Tibial artery (tissue), 4 donors: ENCODE measurements at regions not wholly inside any gene's neighbourhood (a gene's known extent, or its start where the extent isn't known, plus 50 kb on each side); places are given as distances from the start of the nearest gene placed in this dataset.

Experiments used
- DNase-seq, 2 donors: peaks; one replicate each; pipeline ENCODE4 v3.0.0-alpha.2; 2019
- H3K27ac ChIP-seq, 2 donors: fragments of 200-600 bp; sonication (generic) in 1 of 2; 1 replicate in 1 of 2; 2 replicates in 1 of 2; pipeline ENCODE4 v1.5.1; 2018 to 2019; ENCODE audit warnings: mild to moderate bottlenecking in 1 of 2
- H3K27me3 ChIP-seq, 2 donors: fragments of 200-600 bp; sonication (generic) in 1 of 2; one replicate each; pipeline versions ENCODE4 v1.5.1 to v1.6.0; 2016 to 2019
- H3K36me3 ChIP-seq, 3 donors: fragments of 200-600 bp; sonication (generic) in 2 of 3; one replicate each; pipeline ENCODE4 v1.5.1; 2016 to 2019; ENCODE audit warnings: mild to moderate bottlenecking in 2 of 3
- H3K4me1 ChIP-seq, 4 donors: fragments of 200-600 bp; sonication (generic) in 2 of 4; 1 replicate in 3 of 4; 2 replicates in 1 of 4; pipeline ENCODE4 v1.5.1; 2016 to 2019
- H3K4me3 ChIP-seq, 2 donors: fragments of 200-600 bp; sonication (generic) in 1 of 2; 1 replicate in 1 of 2; 2 replicates in 1 of 2; pipeline ENCODE4 v1.5.1; 2018 to 2019; ENCODE audit warnings: mild to moderate bottlenecking in 2 of 2
- H3K9me3 ChIP-seq, 3 donors: fragments of 200-600 bp; sonication (generic) in 1 of 3; one replicate each; pipeline ENCODE4 v1.5.1; 2016 to 2019
- intact Hi-C: fragments of 100-400 bp; cut with DNase I; formaldehyde crosslinking; loops from one replicate; pipeline ENCODE4 v1.15.0; 2023; ENCODE audit warnings: low total_unique reads
- TF ChIP-seq, protein P1 (sequence below), 2 experiments: fragments of 200-600 bp in 1 of 2; fragments of 450-650 bp in 1 of 2; IDR thresholded peaks; one replicate each; pipeline ENCODE4 v1.5.1; 2017 to 2019; ENCODE audit warnings: antibody characterized with exemption in 2 of 2, mild to moderate bottlenecking in 1 of 2, moderate library complexity in 1 of 2

DNA sequence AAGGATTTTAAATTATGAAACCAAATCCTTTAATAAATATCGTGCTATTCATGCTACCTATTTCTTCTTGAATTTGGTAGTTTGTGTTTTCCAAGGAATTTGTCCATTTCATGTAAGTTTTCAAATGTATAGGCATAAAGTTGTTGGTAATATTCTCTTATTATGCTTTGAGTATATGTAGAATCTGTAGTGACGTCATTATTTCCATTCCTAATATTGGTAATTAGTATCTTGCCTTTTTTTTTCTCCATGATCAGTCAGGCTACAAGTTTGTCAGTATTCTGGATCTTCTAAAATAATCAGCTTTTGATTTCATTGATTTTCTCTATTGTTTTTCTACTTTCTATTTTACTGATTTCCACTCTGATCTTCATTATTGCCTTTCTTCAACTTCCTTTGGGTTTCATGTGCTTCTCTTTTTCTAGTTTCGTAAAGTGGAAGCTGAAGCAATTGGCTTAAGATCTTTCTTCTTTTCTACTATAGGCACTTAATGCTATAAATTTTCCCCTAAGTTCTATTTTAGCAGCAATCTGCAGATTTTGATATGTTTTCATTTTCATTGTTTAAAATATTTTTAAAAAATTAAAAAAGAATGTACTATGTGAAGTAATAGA is 156.5 kb upstream of the HDAC9 start:
- no peak overlapping the region for H3K27ac ChIP-seq
- no peaks in the 10 kb centered on the region for H3K4me1 ChIP-seq
- TF ChIP-seq, protein P1, sequence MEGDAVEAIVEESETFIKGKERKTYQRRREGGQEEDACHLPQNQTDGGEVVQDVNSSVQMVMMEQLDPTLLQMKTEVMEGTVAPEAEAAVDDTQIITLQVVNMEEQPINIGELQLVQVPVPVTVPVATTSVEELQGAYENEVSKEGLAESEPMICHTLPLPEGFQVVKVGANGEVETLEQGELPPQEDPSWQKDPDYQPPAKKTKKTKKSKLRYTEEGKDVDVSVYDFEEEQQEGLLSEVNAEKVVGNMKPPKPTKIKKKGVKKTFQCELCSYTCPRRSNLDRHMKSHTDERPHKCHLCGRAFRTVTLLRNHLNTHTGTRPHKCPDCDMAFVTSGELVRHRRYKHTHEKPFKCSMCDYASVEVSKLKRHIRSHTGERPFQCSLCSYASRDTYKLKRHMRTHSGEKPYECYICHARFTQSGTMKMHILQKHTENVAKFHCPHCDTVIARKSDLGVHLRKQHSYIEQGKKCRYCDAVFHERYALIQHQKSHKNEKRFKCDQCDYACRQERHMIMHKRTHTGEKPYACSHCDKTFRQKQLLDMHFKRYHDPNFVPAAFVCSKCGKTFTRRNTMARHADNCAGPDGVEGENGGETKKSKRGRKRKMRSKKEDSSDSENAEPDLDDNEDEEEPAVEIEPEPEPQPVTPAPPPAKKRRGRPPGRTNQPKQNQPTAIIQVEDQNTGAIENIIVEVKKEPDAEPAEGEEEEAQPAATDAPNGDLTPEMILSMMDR (IDR thresholded peaks at IDR 0.05), result no peak
- no peaks in the 10 kb centered on the region for H3K27me3 ChIP-seq
- peaks cover 0 to 8% (median 6%) of the 10 kb centered on the region in 3 donors for H3K9me3 ChIP-seq
- DNase-seq, result no peak
- H3K36me3 ChIP-seq, result no peaks in the 10 kb centered on the region
- no peak overlapping the region for H3K4me3 ChIP-seq
- intact Hi-C loops, result no loop called here

DNA sequence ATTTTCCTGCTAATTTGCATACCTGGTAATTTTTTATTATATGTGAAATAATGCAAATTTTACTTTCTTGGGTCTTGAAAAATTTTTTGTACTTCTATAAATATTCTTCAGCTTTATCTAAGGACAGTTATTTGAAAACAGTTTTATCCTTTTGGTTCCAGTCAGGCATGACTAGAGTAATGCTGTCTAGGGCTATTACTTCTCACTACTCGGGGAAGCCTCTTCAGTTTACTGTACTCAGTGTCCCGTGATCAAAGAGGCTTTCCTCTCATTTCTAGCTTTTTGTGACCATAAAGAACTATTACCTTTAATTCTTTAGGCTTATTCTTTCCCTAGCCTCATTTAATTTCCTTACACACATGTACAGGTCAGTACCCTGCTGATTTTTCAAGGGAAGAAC is 153.8 kb upstream of the HDAC9 start:
- Histone ChIP-seq H3K36me3 (no peaks in the 10 kb centered on the region), H3K27ac (no peak overlapping the region), H3K27me3 (no peaks in the 10 kb centered on the region), H3K4me1 (no peaks in the 10 kb centered on the region), H3K4me3 (no peak overlapping the region), H3K9me3 (peaks cover 0 to 8% (median 6%) of the 10 kb centered on the region in 3 donors)
- no peak for DNase-seq
- intact Hi-C loops, result loop anchor here (10.0 kb wide), 1 partner anchor 277 kb away; no protein-coding TSS in a partner anchor
- TF ChIP-seq, protein P1 (IDR thresholded peaks at IDR 0.05), result no peak

DNA sequence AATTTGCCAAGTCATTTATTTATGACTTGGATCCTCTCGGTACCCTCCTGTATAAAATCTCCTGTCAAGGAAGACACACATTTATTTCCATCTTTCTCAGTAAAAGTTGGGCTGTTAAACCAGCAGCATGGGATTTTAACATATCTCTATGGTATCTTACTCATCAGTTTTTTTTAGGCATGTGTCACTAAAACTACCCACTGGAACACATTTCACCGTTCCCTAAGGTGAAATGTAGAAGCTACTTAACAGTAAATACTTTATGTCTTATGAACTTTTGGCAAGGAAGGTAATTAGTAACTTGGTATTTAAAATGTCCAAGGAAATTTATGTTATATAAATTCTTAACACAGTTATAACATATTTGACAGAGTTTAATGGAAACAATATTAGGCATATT is 152.5 kb upstream of the HDAC9 start:
- no peaks in the 10 kb centered on the region for H3K4me1 ChIP-seq
- TF ChIP-seq, protein P1 (IDR thresholded peaks at IDR 0.05), result no peak
- H3K4me3 ChIP-seq, result no peak overlapping the region
- no peaks in the 10 kb centered on the region for H3K27me3 ChIP-seq
- H3K27ac ChIP-seq, result no peak overlapping the region
- DNase-seq, result no peak
- H3K36me3 ChIP-seq, result no peaks in the 10 kb centered on the region
- peaks cover 0 to 8% (median 6%) of the 10 kb centered on the region in 3 donors for H3K9me3 ChIP-seq
- intact Hi-C loops, result loop anchor here (10.0 kb wide), 1 partner anchor 278 kb away; no protein-coding TSS in a partner anchor

DNA sequence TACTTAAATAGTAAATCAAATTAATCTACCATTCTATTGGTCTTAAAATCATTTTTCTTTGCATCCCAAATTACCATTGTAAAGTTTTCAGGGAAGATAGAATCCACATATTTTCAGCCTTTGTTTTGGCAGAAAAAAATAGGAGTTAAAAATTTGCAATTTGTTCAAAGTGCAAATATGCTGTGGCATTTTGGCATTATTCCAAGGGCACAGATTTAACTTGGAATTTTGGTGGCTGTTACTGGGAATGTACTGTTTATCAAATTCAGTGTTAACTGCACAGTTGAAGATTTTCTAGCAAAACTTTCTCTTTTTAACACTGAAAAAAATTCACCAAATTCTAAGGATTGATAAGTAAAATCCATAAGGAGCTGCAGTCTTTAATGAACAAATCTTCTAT is 151.0 kb upstream of the HDAC9 start:
- Histone ChIP-seq H3K4me1 (no peaks in the 10 kb centered on the region), H3K27ac (no peak overlapping the region), H3K36me3 (no peaks in the 10 kb centered on the region), H3K9me3 (peaks cover 0 to 8% (median 6%) of the 10 kb centered on the region in 3 donors), H3K4me3 (no peak overlapping the region), H3K27me3 (no peaks in the 10 kb centered on the region)
- DNase-seq, result no peak
- intact Hi-C loops, result loop anchor here (10.0 kb wide), 1 partner anchor 280 kb away; no protein-coding TSS in a partner anchor
- TF ChIP-seq, protein P1 (IDR thresholded peaks at IDR 0.05), result no peak

DNA sequence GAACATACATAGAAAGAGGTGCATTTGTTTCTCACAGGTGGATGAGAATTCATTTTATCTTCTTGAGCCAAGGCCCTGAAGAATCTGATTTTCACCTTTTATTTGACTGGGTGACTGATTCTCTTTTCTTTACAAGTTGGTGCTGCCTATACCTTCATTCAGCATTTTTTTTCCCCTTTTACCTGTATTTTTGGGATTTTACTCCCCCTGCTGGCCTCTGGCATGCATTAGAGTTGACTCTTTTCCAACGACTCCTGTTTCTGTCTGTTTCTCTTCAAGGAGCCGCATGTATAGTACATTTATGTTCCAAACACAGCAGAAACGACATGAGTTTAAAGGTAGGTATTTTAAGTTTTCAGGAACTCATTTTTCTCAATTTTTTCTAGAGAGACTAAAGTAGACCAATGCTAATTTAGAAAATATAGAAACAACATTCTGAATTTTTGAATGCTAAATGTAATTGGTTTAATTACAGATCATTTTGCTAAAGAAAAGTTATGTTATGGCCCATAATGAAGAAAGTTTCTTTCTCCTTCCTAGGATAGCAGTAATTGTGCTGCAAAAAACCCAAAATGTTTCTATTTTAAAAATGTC is 149.8 kb upstream of the HDAC9 start:
- Histone ChIP-seq H3K4me3 (no peak overlapping the region), H3K36me3 (no peaks in the 10 kb centered on the region), H3K4me1 (peaks cover 0 to 3% (median 0%) of the 10 kb centered on the region in 4 donors), H3K9me3 (peaks cover 0 to 6% (median 5%) of the 10 kb centered on the region in 3 donors), H3K27me3 (no peaks in the 10 kb centered on the region), H3K27ac (no peak overlapping the region)
- intact Hi-C loops, result loop anchor here (10.0 kb wide), 1 partner anchor 281 kb away; no protein-coding TSS in a partner anchor
- TF ChIP-seq, protein P1 (IDR thresholded peaks at IDR 0.05), result peak; percentile 61 to 77
- no peak for DNase-seq
